DOHH2 (cell line): ENCODE measurements at regions not wholly inside any gene's neighbourhood (a gene's known extent, or its start where the extent isn't known, plus 50 kb on each side); places are given as distances from the start of the nearest gene placed in this dataset.

ENCODE experiments used
- H3F3A ChIP-seq: fragments of 200-600 bp; sonication (generic), shearing (Covaris generic); 2 replicates; pipeline ENCODE4 v1.6.0; 2016; ENCODE audit warnings: antibody characterized with exemption, mild to moderate bottlenecking; ENCODE audit not compliant: control insufficient read depth, insufficient read depth
- H3K27ac ChIP-seq: fragments of 200-600 bp; sonication (generic); 2 replicates; pipeline ENCODE4 v1.5.1; 2014; ENCODE audit warnings: low read depth, mild to moderate bottlenecking, low read length, moderate library complexity
- H3K27me3 ChIP-seq: fragments of 200-600 bp; sonication (generic); 2 replicates; pipeline ENCODE4 v1.6.1; 2014; ENCODE audit warnings: mild to moderate bottlenecking, low read length, mixed read lengths; ENCODE audit not compliant: control insufficient read depth
- H3K36me3 ChIP-seq: fragments of 200-600 bp; sonication (generic); 2 replicates; pipeline ENCODE4 v1.6.1; 2014; ENCODE audit warnings: mild to moderate bottlenecking, low read length, moderate library complexity, mixed read lengths; ENCODE audit not compliant: control insufficient read depth
- H3K4me1 ChIP-seq: fragments of 200-600 bp; sonication (generic); 2 replicates; pipeline ENCODE4 v1.6.1; 2014; ENCODE audit warnings: mild to moderate bottlenecking, low read length, mixed read lengths; ENCODE audit not compliant: control insufficient read depth
- H3K4me2 ChIP-seq: fragments of 200-600 bp; sonication (generic); 2 replicates; pipeline ENCODE4 v1.6.0; 2014; ENCODE audit warnings: mild to moderate bottlenecking, low read length, moderate library complexity
- H3K4me3 ChIP-seq: fragments of 200-600 bp; sonication (generic); 2 replicates; pipeline ENCODE4 v1.5.1; 2014; ENCODE audit warnings: mild to moderate bottlenecking, low read length, mixed read lengths
- H3K79me2 ChIP-seq: fragments of 200-600 bp; sonication (generic); 2 replicates; pipeline ENCODE4 v1.6.1; 2014; ENCODE audit warnings: mild to moderate bottlenecking, low read length, mixed read lengths; ENCODE audit not compliant: control insufficient read depth
- H3K9me2 ChIP-seq: fragments of 200-600 bp; sonication (generic); replicated peaks from 2 replicates; pipeline ENCODE4 v1.6.1; 2014; ENCODE audit warnings: mild to moderate bottlenecking, low read length, mixed read lengths; ENCODE audit not compliant: control insufficient read depth
- H3K9me3 ChIP-seq: fragments of 200-600 bp; sonication (generic); 2 replicates; pipeline ENCODE4 v1.6.1; 2014; ENCODE audit warnings: antibody characterized with exemption, low read length, mixed read lengths; ENCODE audit not compliant: control insufficient read depth, insufficient read depth
- H4K20me1 ChIP-seq: fragments of 200-600 bp; sonication (generic); 2 replicates; pipeline ENCODE4 v1.6.0; 2014; ENCODE audit warnings: low read depth, mild to moderate bottlenecking, antibody characterized with exemption, low read length, moderate library complexity; ENCODE audit not compliant: control insufficient read depth, insufficient read depth
- CTCF ChIP-seq: fragments of 200-600 bp; sonication (generic); IDR thresholded peaks from one replicate; pipeline ENCODE4 v1.5.1; 2014; ENCODE audit warnings: antibody characterized with exemption, mild to moderate bottlenecking, low read depth, low read length; ENCODE audit not compliant: poor library complexity, severe bottlenecking
- EZH2phosphoT487 ChIP-seq: fragments of 200-600 bp; sonication (generic); IDR thresholded peaks from 2 replicates; pipeline ENCODE4 v1.6.1; 2017; ENCODE audit warnings: borderline replicate concordance, mild to moderate bottlenecking, antibody characterized with exemption, low read length, moderate library complexity, mixed read lengths

GRCh38 chr1:36654586-36654985 lies 171.9 kb upstream of the CSF3R start:
- no peak for TF ChIP-seq CTCF
- no peak for TF ChIP-seq EZH2phosphoT487
- H3K9me3 ChIP-seq, result no peaks in the 10 kb centered on the region
- no peaks in the 10 kb centered on the region for H3K9me2 ChIP-seq
- H3F3A ChIP-seq, result no peaks in the 10 kb centered on the region
- no peaks in the 10 kb centered on the region for H3K79me2 ChIP-seq
- no peak overlapping the region for H3K27ac ChIP-seq
- no peaks in the 10 kb centered on the region for H3K36me3 ChIP-seq
- peaks cover 18% of the 10 kb centered on the region for H3K27me3 ChIP-seq
- no peak overlapping the region for H3K4me3 ChIP-seq
- H3K4me2 ChIP-seq, result no peak overlapping the region
- H4K20me1 ChIP-seq, result no peaks in the 10 kb centered on the region
- no peaks in the 10 kb centered on the region for H3K4me1 ChIP-seq

- Histone ChIP-seq H3K9me2 (no peaks in the 10 kb centered on the region), H3K27me3 (peaks cover 19% of the 10 kb centered on the region), H3K4me1 (no peaks in the 10 kb centered on the region), H3K4me2 (no peak overlapping the region), H4K20me1 (no peaks in the 10 kb centered on the region), H3K4me3 (no peak overlapping the region), H3F3A (no peaks in the 10 kb centered on the region), H3K36me3 (no peaks in the 10 kb centered on the region), H3K9me3 (no peaks in the 10 kb centered on the region), H3K79me2 (no peaks in the 10 kb centered on the region), H3K27ac (no peak overlapping the region)
- TF ChIP-seq CTCF, result no peak
- no peak for TF ChIP-seq EZH2phosphoT487
Measured at GRCh38 chr1:36653850-36654249, 171.1 kb upstream of the CSF3R start.

- H3K79me2 ChIP-seq, result no peaks in the 10 kb centered on the region
- no peaks in the 10 kb centered on the region for H3K9me3 ChIP-seq
- H3K27ac ChIP-seq, result no peak overlapping the region
- no peaks in the 10 kb centered on the region for H3F3A ChIP-seq
- H3K4me2 ChIP-seq, result no peak overlapping the region
- H3K36me3 ChIP-seq, result no peaks in the 10 kb centered on the region
- no peak overlapping the region for H3K4me3 ChIP-seq
- no peaks in the 10 kb centered on the region for H3K4me1 ChIP-seq
- peaks cover 19% of the 10 kb centered on the region for H3K27me3 ChIP-seq
- TF ChIP-seq CTCF (no peak), EZH2phosphoT487 (no peak)
- no peaks in the 10 kb centered on the region for H4K20me1 ChIP-seq
- no peaks in the 10 kb centered on the region for H3K9me2 ChIP-seq
Measured at GRCh38 chr1:36652586-36652985, 169.9 kb upstream of the CSF3R start.

- no peaks in the 10 kb centered on the region for H3K4me1 ChIP-seq
- no peak overlapping the region for H3K27ac ChIP-seq
- H3K4me3 ChIP-seq, result no peak overlapping the region
- no peak for TF ChIP-seq EZH2phosphoT487
- no peak for TF ChIP-seq CTCF
- no peaks in the 10 kb centered on the region for H3K9me2 ChIP-seq
- peaks cover 19% of the 10 kb centered on the region for H3K27me3 ChIP-seq
- H3F3A ChIP-seq, result no peaks in the 10 kb centered on the region
- H3K79me2 ChIP-seq, result no peaks in the 10 kb centered on the region
- no peaks in the 10 kb centered on the region for H3K9me3 ChIP-seq
- no peak overlapping the region for H3K4me2 ChIP-seq
- no peaks in the 10 kb centered on the region for H3K36me3 ChIP-seq
- no peaks in the 10 kb centered on the region for H4K20me1 ChIP-seq
Measured at GRCh38 chr1:36652011-36652410, 169.3 kb upstream of the CSF3R start.
